HL-60 (cell line): ENCODE measurements at regions not wholly inside any gene's neighbourhood (a gene's known extent, or its start where the extent isn't known, plus 50 kb on each side); places are given as distances from the start of the nearest gene placed in this dataset.

Source experiments
- CTCF ChIP-seq: IDR thresholded peaks from one replicate; pipeline ENCODE4 v1.5.1; 2011; ENCODE audit warnings: low read length, control low read depth, inconsistent platforms; ENCODE audit not compliant: insufficient read depth
- GABPA ChIP-seq: IDR thresholded peaks from 2 replicates; pipeline ENCODE4 v1.6.1; 2012; ENCODE audit warnings: low read depth
- POLR2AphosphoS5 ChIP-seq: IDR thresholded peaks from 2 replicates; pipeline ENCODE4 v1.6.1; 2012; ENCODE audit warnings: low read depth
- REST ChIP-seq: IDR thresholded peaks from 2 replicates; pipeline ENCODE4 v1.6.1; 2012; ENCODE audit warnings: low read depth; ENCODE audit not compliant: insufficient replicate concordance

- TF ChIP-seq CTCF (no peak), POLR2AphosphoS5 (no peak), GABPA (no peak), REST (no peak)
Observed at GRCh38 chr14:56423544-56423943, 156.1 kb upstream of the TMEM260 start.
